Heart left ventricle (tissue), 16 donors: ENCODE measurements at regions not wholly inside any gene's neighbourhood (a gene's known extent, or its start where the extent isn't known, plus 50 kb on each side); places are given as distances from the start of the nearest gene placed in this dataset.
"Not testable (repeated sequence)": the region's sequence is repeated elsewhere in the genome, so short reads cannot be mapped to it uniquely, and the experiment has no call there.

Experiments used
- ATAC-seq, 4 donors: fragments of 200-7000 bp; cut with Tn5 transposase; one replicate each; pipeline ENCODE4 v1.9.1; 2020 to 2022; ENCODE audit warnings: moderate library complexity in 4 of 4, mild to moderate bottlenecking in 3 of 4, moderate number of reproducible peaks in 1 of 4
- DNase-seq, 5 donors: peaks; one replicate each; pipeline ENCODE4 v3.0.0-alpha.2; 2020
- H3K27ac ChIP-seq, 12 donors: fragments of 200-600 bp; sonication (generic) in 4 of 12; one replicate each; pipeline versions ENCODE4 v1.5.0 to v1.8.0; 2016 to 2022; ENCODE audit warnings: mild to moderate bottlenecking in 2 of 12
- H3K27me3 ChIP-seq, 9 donors: fragments of 200-600 bp; sonication (generic) in 2 of 9; one replicate each; pipeline versions ENCODE4 v1.5.1 to v1.8.0; 2016 to 2022; ENCODE audit warnings: mild to moderate bottlenecking in 3 of 9
- H3K36me3 ChIP-seq, 9 donors: fragments of 200-600 bp; sonication (generic) in 2 of 9; one replicate each; pipeline versions ENCODE4 v1.5.0 to v1.8.0; 2018 to 2022; ENCODE audit warnings: mild to moderate bottlenecking in 2 of 9
- H3K4me1 ChIP-seq, 12 donors: fragments of 200-600 bp; sonication (generic) in 4 of 12; one replicate each; pipeline versions ENCODE4 v1.5.0 to v1.8.0; 2016 to 2022; ENCODE audit warnings: mild to moderate bottlenecking in 3 of 12
- H3K4me3 ChIP-seq, 12 donors: fragments of 200-600 bp; sonication (generic) in 4 of 12; one replicate each; pipeline versions ENCODE4 v1.5.0 to v1.8.0; 2017 to 2022; ENCODE audit warnings: mild to moderate bottlenecking in 9 of 12, moderate library complexity in 4 of 12
- H3K9me3 ChIP-seq, 12 donors: fragments of 200-600 bp; sonication (generic) in 4 of 12; one replicate each; pipeline versions ENCODE4 v1.5.0 to v1.8.0; 2016 to 2022; ENCODE audit warnings: mild to moderate bottlenecking in 1 of 12
- CTCF ChIP-seq, 12 donors: fragments of 200-600 bp; sonication (generic) in 4 of 12; IDR thresholded peaks; one replicate each; pipeline versions ENCODE4 v1.5.0 to v1.8.0; 2018 to 2022; ENCODE audit warnings: antibody characterized with exemption in 12 of 12, mild to moderate bottlenecking in 5 of 12
- POLR2A ChIP-seq, 2 donors: fragments of 450-650 bp; IDR thresholded peaks; one replicate each; pipeline ENCODE4 v1.6.1; 2017; ENCODE audit warnings: antibody characterized with exemption in 2 of 2, mild to moderate bottlenecking in 2 of 2, moderate library complexity in 2 of 2
- WGBS, 4 donors: extraction: QIAGEN DNeasy Blood & Tissue Kit in 2 of 4; methylation state at CpG; one replicate each; pipeline versions ENCODE4 v1.1.5 to v1.1.7; 2013 to 2018; 5-methylcytosine and 5-hydroxymethylcytosine counted together
- intact Hi-C, 10 donors: fragments of 100-400 bp; cut with DNase I; formaldehyde crosslinking; loops; one replicate each; pipeline versions ENCODE4 v1.11.1 to v1.14.2; 2022
- donor health status: ischemic (EF 13 %, LVEDD 7.1; RV severe dilation, severe dysfunction).
- donor health status: healthy with polysubstance abuse.
- donor health status: DM: no; HTN: yes; CAD: no.
- donor health status: DM: no; HTN: no; CAD: no.
- donor health status: ischemic (EF 25% LVEDD 6.9; RV normal size, moderate dysfunction).
- donor health status: ischemic (EF 25% LVEDD 5.7; RV mildly dilated, moderate dysfunction).
- donor health status: healthy.
- donor health status: DM: yes; HTN: yes; CAD: no.
- donor health status: ischemic (EF 35%, LVEDD 5.7; RV mildly dilated, moderate dysfunction).
- donor health status: nonischemic (EF 11% LVEDD 7.7; RV severe dilation, severe dysfunction).
- donor health status: DM: yes; HTN: yes; CAD: no.
- donor health status: PGD.
- donor health status: ischemic (EF 29% LVEDD 5.4; RV normal size, mild dysfunction).
- donor health status: nonischemic (EF 23%, LVEDD 6.1; RV moderate dilation, normal function).

GRCh38 chr13:112270951-112271350 lies 105.2 kb upstream of the SPACA7 start:
- Histone ChIP-seq H3K4me1 (no peaks in the 10 kb centered on the region), H3K4me3 (no peak overlapping the region), H3K9me3 (no peaks in the 10 kb centered on the region), H3K27me3 (peaks cover 0 to 18% (median 0%) of the 10 kb centered on the region in 9 donors), H3K36me3 (no peaks in the 10 kb centered on the region), H3K27ac (no peak overlapping the region)
- intact Hi-C loops: no loop called here
- no peak for TF ChIP-seq POLR2A (IDR thresholded peaks at IDR 0.05)
- no peak for TF ChIP-seq CTCF (IDR thresholded peaks at IDR 0.05)
- DNase-seq (no peak), ATAC-seq (no peak)
- WGBS, 4 donors: 48 to 69% (median 55%) methylated on average over 2 of the region's 2 CpGs

DNA sequence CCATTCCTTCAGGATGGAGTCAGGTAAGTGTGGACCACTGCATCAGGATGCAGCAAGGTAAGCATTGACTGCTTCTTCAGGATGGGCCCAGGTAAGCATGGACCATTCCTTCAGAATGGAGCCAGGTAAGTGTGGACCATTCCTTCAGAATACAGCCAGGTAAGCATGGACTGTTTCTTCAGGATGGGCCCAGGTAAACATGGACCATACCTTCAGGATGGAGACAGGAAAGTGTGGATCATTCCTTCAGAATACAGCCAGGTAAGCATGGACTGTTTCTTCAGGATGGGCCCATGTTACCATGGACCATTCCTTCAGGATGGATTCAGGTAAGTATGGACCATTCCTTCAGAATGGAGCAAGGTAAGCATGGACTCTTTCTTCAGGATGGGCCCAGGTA lies 89.4 kb upstream of the SPACA7 start:
- H3K4me1 ChIP-seq, ATAC-seq, DNase-seq, H3K4me3 ChIP-seq, intact Hi-C loops, H3K27me3 ChIP-seq, H3K27ac ChIP-seq, H3K9me3 ChIP-seq, H3K36me3 ChIP-seq: not testable (repeated sequence)

- WGBS, 4 donors: 86 to 93% (median 90%) methylated on average over 7 of the region's 7 CpGs
- H3K4me3 ChIP-seq: no peak overlapping the region
Measured at GRCh38 chr13:112320303-112320702, 55.9 kb upstream of the SPACA7 start.

DNA sequence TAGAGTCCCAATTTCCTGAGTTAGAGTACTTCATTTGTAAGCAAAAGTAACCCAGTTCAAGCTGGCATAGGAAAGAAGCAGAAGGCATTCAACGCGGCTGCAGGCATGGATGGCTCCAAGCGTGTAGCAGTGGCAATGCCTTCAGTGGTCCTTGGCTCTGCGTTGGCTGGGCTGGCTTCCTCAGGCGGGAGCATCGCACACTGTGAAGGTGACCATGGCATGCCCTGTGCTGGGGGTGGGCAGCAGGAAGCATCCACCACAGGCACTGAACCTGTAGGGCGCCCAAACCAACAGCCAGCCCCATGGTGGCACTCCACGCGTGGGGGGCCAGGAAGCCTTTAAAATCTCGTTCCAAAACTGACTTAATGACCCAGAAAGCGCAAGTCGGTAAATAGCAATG lies 53.6 kb upstream of the SPACA7 start:
- WGBS, 4 donors: 89 to 91% (median 91%) methylated on average over 12 of the region's 12 CpGs
- H3K36me3 ChIP-seq: no peaks in the 10 kb centered on the region
- H3K27me3 ChIP-seq: peaks cover 0 to 8% (median 0%) of the 10 kb centered on the region in 9 donors
- no peak overlapping the region for H3K4me3 ChIP-seq
- no peak overlapping the region for H3K27ac ChIP-seq
- intact Hi-C loops: no loop called here
- no peak for TF ChIP-seq CTCF (IDR thresholded peaks at IDR 0.05)
- no peak for TF ChIP-seq POLR2A (IDR thresholded peaks at IDR 0.05)
- DNase-seq (no peak), ATAC-seq (no peak)
- no peaks in the 10 kb centered on the region for H3K9me3 ChIP-seq
- H3K4me1 ChIP-seq: no peaks in the 10 kb centered on the region

More at GRCh38 chr13:112320303-112320702, 55.9 kb upstream of the SPACA7 start:
- peaks cover 0 to 11% (median 0%) of the 10 kb centered on the region in 12 donors for H3K9me3 ChIP-seq
- ATAC-seq: no peak
- H3K27ac ChIP-seq: no peak overlapping the region
- H3K4me1 ChIP-seq: no peaks in the 10 kb centered on the region
- TF ChIP-seq CTCF (IDR thresholded peaks at IDR 0.05): no peak
- no peak for TF ChIP-seq POLR2A (IDR thresholded peaks at IDR 0.05)
- peaks cover 0 to 6% (median 0%) of the 10 kb centered on the region in 9 donors for H3K27me3 ChIP-seq
- DNase-seq: no peak
- intact Hi-C loops: no loop called here
- no peaks in the 10 kb centered on the region for H3K36me3 ChIP-seq

DNA sequence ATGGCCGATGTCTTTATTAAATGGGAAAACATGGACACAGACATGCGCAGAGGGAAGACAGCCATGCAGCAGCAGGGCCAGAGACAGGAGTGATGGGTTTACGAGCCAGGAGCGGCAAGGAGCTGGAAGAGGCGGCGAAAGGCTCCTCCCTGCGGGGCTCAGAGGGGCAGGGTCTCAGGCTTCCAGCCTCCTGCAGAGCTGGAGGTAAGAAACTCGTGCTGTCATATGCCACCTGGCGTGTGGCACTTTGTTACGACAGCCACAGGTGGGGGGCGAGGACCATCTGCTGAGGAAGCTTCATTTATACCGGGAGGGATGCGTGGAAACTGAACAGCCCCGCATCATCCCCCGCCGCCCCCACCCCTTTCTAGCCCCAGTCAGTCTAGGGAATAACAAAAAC lies 52.0 kb upstream of the SPACA7 start:
- WGBS, 4 donors: 49 to 69% (median 66%) methylated on average over 16 of the region's 16 CpGs
- intact Hi-C loops: no loop called here
- Histone ChIP-seq H3K4me1 (no peaks in the 10 kb centered on the region), H3K27ac (no peak overlapping the region), H3K36me3 (no peaks in the 10 kb centered on the region), H3K27me3 (peaks cover 0 to 15% (median 0%) of the 10 kb centered on the region in 9 donors), H3K4me3 (no peak overlapping the region), H3K9me3 (no peaks in the 10 kb centered on the region)
- DNase-seq (no peak), ATAC-seq (no peak)
- no peak for TF ChIP-seq CTCF (IDR thresholded peaks at IDR 0.05)
- TF ChIP-seq POLR2A (IDR thresholded peaks at IDR 0.05): no peak
